ENCODE measurements at regions not wholly inside any gene's neighbourhood (a gene's known extent, or its start where the extent isn't known, plus 50 kb on each side); places are given as distances from the start of the nearest gene placed in this dataset.

DNA sequence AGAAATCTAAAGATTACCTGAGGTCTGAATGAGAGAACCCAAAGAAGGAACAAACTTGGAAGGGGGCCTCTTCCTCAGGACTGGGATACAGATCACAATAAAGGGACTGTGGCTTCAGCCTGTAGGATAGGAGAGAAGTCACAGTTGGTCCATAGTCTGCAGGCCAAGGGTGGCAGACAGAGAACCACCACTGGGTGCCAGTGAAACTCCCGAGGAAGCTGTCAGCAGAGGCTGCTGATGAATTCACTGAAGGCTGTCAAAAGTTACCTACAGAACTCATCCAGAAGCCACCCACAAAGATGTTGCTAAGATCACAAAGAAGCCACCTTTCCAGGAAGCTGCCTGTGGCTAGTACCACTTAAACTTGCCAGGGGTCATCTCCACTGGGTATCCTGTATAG, 78.5 kb downstream of the TMCO5A start:
- Histone ChIP-seq H3K79me2 (ENCODE audit: insufficient read depth, low read length) (no peaks in the 10 kb centered on the region), H3K4me3 (replicated peaks in 1 of 3; ENCODE audit: low read depth in 2 of 3, low read length in 3 of 3) (no peak overlapping the region), H3K27ac (ENCODE audit: low read depth in 1 of 2, low read length in 2 of 2) (no peak overlapping the region), H3K4me2 (replicated peaks; ENCODE audit: extremely low read depth, low read length, poor library complexity, severe bottlenecking) (no peak overlapping the region), H4K20me1 (ENCODE audit: insufficient read depth, low read length) (no peaks in the 10 kb centered on the region), H3K9ac (ENCODE audit: insufficient read depth, low read length, poor library complexity, severe bottlenecking) (no peak overlapping the region), H3K36me3 (replicated peaks in 1 of 2; ENCODE audit: control insufficient read depth in 1 of 2, insufficient read depth in 2 of 2, low read length in 2 of 2) (no peaks in the 10 kb centered on the region), H3K9me3 (replicated peaks in 1 of 2; ENCODE audit: control insufficient read depth in 1 of 2, insufficient read depth in 1 of 2, low read length in 2 of 2) (peaks cover 4 to 9% of the 10 kb centered on the region in 2 donors), H2AFZ (ENCODE audit: insufficient read depth, low read depth, low read length, poor library complexity, severe bottlenecking) (peak overlapping the region; percentile 27), H3K27me3 (ENCODE audit: control insufficient read depth in 2 of 2, insufficient read depth in 2 of 2, low read length in 2 of 2) (no peaks in the 10 kb centered on the region), H3K4me1 (ENCODE audit: control insufficient read depth in 1 of 2, insufficient read depth in 2 of 2, low read length in 2 of 2) (peaks cover 8% of the 10 kb centered on the region in 2 donors)
- Mint-ChIP-seq H3K27ac (no peak overlapping the region), H3K9me3 (peaks cover 5 to 12% (median 8%) of the 10 kb centered on the region in 7 donors), H3K36me3 (peaks cover 0 to 4% of the 10 kb centered on the region in 2 donors), H3K27me3 (ENCODE audit: low read depth in 3 of 3) (peaks cover 2 to 6% (median 3%) of the 10 kb centered on the region in 3 donors), H3K4me1 (peaks cover 13% of the 10 kb centered on the region), H3K4me3 (no peak overlapping the region)
- WGBS (ENCODE audit: insufficient coverage) = 83% methylated on average over 1 of the region's 1 CpG
- intact Hi-C loops (cut with micrococcal nuclease) = loop anchor here in 1 of 2 donors (10.0 kb wide), 1 partner anchor 62 kb away; no protein-coding TSS in a partner anchor
- TF ChIP-seq, protein P1, sequence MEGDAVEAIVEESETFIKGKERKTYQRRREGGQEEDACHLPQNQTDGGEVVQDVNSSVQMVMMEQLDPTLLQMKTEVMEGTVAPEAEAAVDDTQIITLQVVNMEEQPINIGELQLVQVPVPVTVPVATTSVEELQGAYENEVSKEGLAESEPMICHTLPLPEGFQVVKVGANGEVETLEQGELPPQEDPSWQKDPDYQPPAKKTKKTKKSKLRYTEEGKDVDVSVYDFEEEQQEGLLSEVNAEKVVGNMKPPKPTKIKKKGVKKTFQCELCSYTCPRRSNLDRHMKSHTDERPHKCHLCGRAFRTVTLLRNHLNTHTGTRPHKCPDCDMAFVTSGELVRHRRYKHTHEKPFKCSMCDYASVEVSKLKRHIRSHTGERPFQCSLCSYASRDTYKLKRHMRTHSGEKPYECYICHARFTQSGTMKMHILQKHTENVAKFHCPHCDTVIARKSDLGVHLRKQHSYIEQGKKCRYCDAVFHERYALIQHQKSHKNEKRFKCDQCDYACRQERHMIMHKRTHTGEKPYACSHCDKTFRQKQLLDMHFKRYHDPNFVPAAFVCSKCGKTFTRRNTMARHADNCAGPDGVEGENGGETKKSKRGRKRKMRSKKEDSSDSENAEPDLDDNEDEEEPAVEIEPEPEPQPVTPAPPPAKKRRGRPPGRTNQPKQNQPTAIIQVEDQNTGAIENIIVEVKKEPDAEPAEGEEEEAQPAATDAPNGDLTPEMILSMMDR (IDR thresholded peaks at IDR 0.05) = no peak
- DNase-seq = no peak

DNA sequence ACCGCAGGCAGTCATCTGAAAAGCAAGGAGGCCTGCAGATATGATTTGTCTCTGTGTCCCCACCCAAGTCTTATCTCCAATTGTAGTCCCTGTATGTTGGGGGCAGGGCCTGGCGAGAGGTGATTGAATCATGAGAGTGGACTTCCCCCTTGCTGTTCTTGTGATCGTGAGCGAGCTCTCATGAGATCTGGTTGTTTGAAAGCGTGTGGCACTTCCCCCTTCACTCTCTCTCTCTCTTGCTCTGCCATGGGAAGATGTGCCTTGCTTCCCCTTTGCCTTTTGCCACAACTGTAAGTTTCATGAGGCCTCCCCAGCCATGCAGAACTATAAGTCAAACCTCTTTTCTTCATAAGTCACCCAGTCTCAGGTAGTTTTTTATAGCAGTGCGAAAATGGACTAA, 83.3 kb downstream of the TMCO5A start:
- no peak overlapping the region for H3K9ac ChIP-seq (ENCODE audit: insufficient read depth, low read length, poor library complexity, severe bottlenecking)
- no peaks in the 10 kb centered on the region for H3K27me3 ChIP-seq (ENCODE audit: control insufficient read depth in 2 of 2, insufficient read depth in 2 of 2, low read length in 2 of 2)
- Mint-ChIP-seq H3K27ac (peak overlapping the region; percentile 81 to 95 (median 82)), H3K4me1 (peaks cover 30% of the 10 kb centered on the region), H3K36me3 (peaks cover 0 to 6% of the 10 kb centered on the region in 2 donors), H3K4me3 (no peak overlapping the region), H3K27me3 (ENCODE audit: low read depth in 3 of 3) (peaks cover 0 to 5% (median 0%) of the 10 kb centered on the region in 3 donors), H3K9me3 (peaks cover 7 to 16% (median 13%) of the 10 kb centered on the region in 7 donors)
- no peaks in the 10 kb centered on the region for H3K36me3 ChIP-seq (replicated peaks in 1 of 2; ENCODE audit: control insufficient read depth in 1 of 2, insufficient read depth in 2 of 2, low read length in 2 of 2)
- no peak overlapping the region for H3K4me2 ChIP-seq (replicated peaks; ENCODE audit: extremely low read depth, low read length, poor library complexity, severe bottlenecking)
- peaks cover 19 to 29% of the 10 kb centered on the region in 2 donors for H3K4me1 ChIP-seq (ENCODE audit: control insufficient read depth in 1 of 2, insufficient read depth in 2 of 2, low read length in 2 of 2)
- H4K20me1 ChIP-seq (ENCODE audit: insufficient read depth, low read length) = no peaks in the 10 kb centered on the region
- TF ChIP-seq, protein P1 (IDR thresholded peaks at IDR 0.05) = no peak
- peak overlapping the region in 1 of 3 experiments; percentile 3 for H3K4me3 ChIP-seq (replicated peaks in 1 of 3; ENCODE audit: low read depth in 2 of 3, low read length in 3 of 3)
- intact Hi-C loops (cut with micrococcal nuclease) = loop anchor here (5.0 to 10.0 kb wide), 4 partner anchors 35 to 115 kb away; no protein-coding TSS in a partner anchor
- 29% methylated on average over 1 of the region's 6 CpGs for WGBS (ENCODE audit: insufficient coverage)
- H3K9me3 ChIP-seq (replicated peaks in 1 of 2; ENCODE audit: control insufficient read depth in 1 of 2, insufficient read depth in 1 of 2, low read length in 2 of 2) = peaks cover 4 to 9% of the 10 kb centered on the region in 2 donors
- peak overlapping the region; percentile 58 to 78 for H3K27ac ChIP-seq (ENCODE audit: low read depth in 1 of 2, low read length in 2 of 2)
- DNase-seq = peak; percentile 44 to 93 (median 83)
- H2AFZ ChIP-seq (ENCODE audit: insufficient read depth, low read depth, low read length, poor library complexity, severe bottlenecking) = no peak overlapping the region
- no peaks in the 10 kb centered on the region for H3K79me2 ChIP-seq (ENCODE audit: insufficient read depth, low read length)

Data from CD14-positive monocyte (primary cell).